Retina (tissue), 1 donor: ENCODE measurements at regions not wholly inside any gene's neighbourhood (a gene's known extent, or its start where the extent isn't known, plus 50 kb on each side); places are given as distances from the start of the nearest gene placed in this dataset.
A peak's percentile ranks its signal among the peaks of the same experiment; 100 is the strongest.

Source experiments
- DNase-seq: peaks from one replicate; pipeline ENCODE4 v3.0.0-alpha.2; 2016

DNA sequence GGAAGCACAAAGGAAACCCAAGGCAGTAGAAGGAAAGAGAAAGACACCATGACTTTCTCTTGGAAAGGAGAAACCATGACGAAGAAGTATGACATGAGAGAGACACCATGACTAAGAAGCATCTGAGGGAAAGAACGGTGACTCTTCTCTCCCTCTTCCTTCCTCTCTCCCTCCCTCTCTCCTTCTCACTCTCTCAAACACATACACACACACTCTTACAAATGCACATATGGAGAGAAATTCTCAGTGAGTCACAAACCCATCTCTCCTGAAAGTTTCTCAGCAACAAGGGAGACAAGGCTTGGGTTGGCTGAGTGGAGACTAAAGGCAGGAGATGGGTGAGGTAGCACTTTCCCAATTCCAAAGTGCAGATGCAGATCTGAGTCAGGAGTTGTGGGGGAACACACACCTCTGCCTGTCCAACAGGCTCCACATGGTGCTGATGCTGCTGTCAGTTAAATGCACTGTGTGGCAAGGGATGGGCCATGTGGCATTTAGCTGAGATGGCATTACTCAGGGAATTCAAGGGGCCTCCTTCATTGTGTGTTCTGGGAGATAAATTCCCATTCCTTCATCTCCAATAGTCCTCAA is 336.7 kb upstream of the C16orf82 start:
- no peak for DNase-seq

GRCh38 chr16:26731729-26732128 is 335.0 kb upstream of the C16orf82 start:
- no peak for DNase-seq

DNA sequence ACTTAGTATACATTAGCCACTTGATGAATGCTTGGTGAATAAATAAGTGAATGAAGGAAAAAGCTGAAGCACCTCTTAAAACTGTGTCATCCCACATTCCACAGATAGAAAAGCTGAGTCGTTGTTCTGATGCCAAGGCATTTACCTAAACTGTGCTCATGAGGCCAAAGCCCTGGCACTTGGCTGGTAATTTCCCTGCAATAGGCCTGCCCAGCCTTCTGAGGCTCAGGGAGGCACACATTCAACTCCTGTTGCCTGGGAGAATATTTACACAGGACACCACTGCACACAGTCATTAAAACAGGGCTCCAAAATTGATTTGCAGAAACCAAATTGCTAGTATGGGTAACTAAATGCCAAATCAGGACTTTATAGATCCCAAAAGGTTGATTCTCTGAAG is 333.0 kb upstream of the C16orf82 start:
- no peak for DNase-seq

DNA sequence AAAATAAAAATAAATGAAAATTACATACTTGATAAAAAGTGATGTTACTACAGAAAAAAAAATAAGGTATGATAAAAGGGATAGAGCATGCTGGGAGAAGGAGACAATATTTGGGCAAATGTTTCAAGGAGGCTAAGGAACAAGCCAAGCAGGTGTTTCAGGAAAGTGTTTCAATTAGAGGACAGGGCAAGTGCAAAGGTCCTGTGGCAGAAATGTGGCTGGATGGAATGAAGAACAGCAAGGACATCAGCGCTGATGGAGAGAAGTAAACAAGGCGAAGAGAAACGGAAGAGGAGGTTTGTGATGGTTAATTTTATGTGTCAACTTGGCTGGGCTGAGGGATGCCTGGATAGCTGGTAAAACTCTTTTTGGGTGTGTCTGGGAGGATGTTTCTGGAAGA is 331.2 kb upstream of the C16orf82 start:
- no peak for DNase-seq

DNA sequence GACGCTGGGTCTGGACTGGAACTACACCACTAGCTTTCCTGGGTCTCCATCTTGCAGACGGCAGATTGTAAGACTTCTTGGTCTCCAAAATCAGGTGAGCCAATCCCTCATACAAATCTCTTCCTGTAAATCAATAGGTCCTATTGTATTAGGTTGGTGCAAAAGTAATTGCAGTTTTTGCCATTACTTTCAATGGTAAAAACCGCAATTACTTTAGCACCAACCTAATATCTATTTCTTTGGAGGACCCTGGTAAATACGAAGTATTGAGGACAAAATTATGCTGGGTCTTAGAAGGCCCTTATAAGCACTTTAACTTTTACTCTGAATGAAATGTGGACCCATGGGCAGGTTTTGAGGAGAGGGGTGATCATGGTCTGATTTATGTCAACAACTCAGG is 330.6 kb upstream of the C16orf82 start:
- no peak for DNase-seq

DNA sequence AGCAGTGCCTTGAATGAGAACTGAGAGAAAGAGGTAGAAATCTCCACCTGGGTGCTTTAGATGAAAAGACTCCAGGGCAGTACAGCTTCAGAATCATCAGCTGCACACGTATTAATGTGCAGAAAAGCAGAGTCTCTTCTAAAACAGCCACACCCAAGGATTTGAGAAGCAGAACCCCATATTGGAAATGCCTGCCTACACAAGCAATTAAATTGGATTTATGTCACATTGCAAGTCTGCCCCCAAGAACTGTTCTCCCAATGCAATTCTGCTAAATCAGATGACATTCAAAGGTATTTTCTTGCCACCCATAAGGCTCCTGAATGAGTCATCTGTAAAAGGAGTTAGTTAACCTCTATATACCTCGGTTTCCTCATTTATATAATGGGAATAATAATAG is 326.0 kb upstream of the C16orf82 start:
- no peak for DNase-seq

- no peak for DNase-seq
These were observed 324.7 kb upstream of the C16orf82 start for GRCh38 chr16:26742040-26742439.

DNA sequence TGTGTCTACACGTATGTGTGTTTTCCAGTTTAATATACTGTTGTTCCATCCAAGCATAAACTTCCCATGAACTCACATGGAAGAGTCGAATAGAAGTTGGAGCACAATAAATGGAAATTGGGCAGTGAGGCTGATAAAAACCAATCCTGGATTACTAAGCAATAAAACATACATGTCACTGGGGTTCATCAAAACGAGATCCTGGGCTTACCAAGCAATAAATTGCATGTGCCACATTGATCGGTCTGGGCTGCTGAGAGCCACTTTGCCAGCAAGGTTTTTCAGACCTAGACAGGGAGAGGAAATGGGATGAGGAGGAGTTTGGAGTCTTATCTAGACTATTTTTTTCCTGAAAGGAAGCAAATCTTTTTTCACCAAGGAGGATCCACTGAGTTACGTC is 322.3 kb upstream of the C16orf82 start:
- no peak for DNase-seq

- DNase-seq = no peak
These were observed 319.0 kb upstream of the C16orf82 start for GRCh38 chr16:26747760-26748159.

- DNase-seq = no peak
These were observed 317.7 kb upstream of the C16orf82 start for GRCh38 chr16:26749072-26749471.

DNA sequence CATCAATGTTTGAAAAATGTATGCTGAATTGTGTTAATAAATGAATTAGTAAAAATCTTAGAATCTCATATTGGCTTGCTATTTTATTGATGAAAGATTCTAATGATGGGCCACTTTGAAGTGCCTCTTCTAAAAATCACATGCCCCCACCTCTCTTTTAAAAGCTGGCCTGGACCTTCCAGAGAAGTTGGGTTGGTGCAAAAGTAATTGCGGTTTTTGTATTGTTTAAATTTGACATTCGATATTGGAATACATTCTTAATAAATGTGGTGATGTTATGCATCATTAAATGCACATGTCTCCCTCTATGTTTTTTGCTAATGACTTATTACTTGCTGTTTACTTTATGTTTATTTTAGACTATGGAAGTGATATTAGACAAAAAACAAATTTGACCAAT is 314.6 kb upstream of the C16orf82 start:
- DNase-seq = no peak

GRCh38 chr16:26756633-26757032 is 310.1 kb upstream of the C16orf82 start:
- no peak for DNase-seq

DNA sequence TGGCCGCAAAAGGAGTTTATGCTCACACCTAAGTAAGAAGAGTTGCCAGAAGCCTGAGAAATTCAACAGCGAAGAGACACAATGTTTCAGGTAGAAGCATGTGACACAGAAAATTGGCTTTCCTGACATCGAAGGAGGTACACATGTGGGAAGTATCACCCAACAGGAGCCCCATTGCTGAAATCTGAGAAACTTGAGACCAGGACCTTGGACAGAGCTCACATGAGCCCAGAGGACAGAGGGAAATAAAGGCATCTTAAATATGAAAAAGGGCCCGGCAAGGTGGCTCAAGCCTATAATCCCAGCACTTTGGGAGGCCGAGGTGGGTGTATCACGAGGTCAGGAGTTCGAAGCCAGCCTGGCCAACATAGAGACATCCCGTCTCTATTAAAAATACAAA is 304.1 kb upstream of the C16orf82 start:
- DNase-seq = no peak

DNA sequence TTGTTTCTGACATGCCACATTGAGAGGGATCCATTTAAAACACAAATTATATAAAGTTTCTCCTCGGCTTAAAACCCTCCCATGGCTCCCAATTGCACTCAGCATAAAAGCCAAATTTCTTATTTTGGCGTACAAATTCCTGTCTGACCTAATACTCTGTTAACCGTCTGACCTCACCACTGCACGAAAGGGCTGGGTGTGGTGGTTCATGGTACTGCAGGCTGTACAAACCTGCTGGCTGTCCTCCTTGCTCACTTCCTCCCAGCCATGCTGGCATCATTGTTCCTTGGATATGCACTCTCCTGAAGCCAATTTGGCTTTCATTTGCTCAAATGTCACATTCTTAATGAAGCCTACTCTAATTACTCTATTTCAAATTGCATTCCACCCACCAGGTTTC is 301.6 kb upstream of the C16orf82 start:
- no peak for DNase-seq

DNA sequence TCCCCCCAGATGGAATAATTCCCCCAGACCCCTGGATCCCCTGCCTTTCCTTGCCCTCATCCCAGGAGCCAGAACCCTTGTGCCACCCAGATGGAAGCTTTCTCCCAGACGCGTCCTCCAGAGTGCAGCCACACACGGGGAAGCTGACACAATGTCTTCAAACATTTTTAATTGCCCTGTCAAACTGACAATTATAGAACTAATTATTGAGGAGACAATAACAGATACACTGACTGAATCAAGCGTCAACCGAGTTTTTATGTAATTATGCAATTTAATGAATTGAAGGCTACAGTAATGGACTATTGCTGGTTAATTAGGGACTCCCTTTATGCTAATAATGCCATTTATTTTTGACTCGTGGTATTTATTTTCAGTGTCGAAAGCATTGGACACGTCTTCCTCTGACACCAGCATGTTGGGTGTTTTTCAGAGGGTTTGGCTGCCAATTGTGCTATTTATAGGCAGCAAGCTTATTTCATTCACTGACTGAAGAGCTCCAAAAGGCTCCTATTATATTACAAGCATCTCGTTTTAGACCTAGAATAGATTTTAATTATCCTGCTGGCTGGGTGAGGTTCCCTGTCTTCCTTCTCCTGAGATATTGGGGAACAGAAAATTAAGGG is 298.2 kb upstream of the C16orf82 start:
- DNase-seq = peak; percentile 48

DNA sequence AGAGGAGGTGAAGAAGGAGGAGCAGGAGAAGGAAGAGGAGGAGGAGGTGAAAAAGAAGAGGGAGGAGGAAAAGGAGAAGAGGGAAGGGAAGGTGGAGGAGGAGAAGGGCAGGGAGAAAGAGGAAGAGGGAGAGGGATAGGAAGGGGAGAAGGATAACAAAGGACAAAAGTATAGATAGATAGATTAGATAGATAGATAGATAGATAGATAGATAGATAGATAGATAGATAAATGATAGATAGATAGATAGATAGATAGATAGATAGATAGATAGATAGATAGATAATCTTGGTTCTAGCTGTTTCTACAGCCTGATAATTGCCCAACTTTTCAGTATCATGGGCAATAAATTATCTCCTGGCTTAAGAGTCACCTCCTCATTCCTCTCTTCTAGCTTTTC is 296.2 kb upstream of the C16orf82 start:
- DNase-seq = no peak

- no peak for DNase-seq
These were observed 294.2 kb upstream of the C16orf82 start for GRCh38 chr16:26772503-26772902.

GRCh38 chr16:26777821-26778220 is 288.9 kb upstream of the C16orf82 start:
- no peak for DNase-seq

DNA sequence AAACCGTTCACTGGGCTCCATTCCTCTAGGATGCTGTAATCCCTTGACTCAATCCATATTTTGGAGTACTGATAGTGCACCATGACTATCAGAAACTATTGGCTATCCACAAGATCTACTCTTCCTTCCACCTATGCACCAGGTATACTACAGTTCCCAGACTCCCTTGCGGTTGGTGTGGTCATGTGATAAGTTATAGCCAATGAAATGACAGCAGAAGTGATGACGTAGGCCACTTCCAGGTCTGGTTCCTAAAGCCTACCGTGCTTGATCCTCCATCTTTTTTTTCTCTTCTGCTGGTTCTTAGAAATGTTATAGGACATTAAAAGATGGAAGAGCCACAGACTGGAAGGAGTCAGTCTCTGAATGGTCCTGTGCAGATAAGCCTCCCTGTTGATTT is 278.8 kb upstream of the C16orf82 start:
- no peak for DNase-seq

DNA sequence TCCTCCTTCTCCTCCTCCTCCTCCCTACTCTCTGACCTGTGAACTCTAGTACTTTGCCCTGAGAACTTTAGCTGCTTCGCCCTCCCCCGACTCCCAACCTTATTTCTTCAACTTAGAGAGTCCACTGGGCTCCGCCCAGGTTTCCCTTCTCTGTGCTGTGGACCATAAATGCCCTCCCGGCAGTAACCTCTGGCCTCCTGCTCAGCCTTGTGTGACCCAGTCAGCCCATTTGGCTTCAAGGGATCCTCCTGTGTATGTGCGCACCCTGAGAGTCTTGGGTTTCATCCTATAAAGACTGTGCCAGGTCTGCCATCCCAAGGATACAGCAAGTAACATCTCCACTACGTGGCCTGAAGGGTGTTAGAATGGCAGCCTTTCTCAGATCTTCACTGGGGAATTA is 275.6 kb upstream of the C16orf82 start:
- DNase-seq = no peak

DNA sequence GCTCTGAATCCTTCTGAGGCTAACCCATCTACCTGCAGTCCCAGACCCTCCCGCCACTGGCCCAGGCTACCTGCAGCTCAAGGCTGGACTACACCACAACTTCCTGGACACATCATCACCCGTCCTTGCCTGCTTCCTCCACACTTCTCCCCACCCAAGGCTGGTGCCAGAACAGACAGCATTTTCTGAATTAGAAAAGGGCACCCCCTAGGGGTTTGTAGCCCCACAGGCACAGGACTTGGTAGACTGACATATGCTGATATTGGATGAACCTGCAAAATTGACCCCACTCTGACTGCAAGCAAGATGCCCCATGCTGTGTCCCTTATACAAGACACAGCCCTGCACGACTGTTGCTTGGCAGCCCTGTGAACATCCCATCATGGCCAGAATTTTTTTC is 271.5 kb upstream of the C16orf82 start:
- DNase-seq = peak; percentile 25

- DNase-seq = no peak
These were observed 265.1 kb upstream of the C16orf82 start for GRCh38 chr16:26801628-26802027.

GRCh38 chr16:26802440-26802839 is 264.3 kb upstream of the C16orf82 start:
- no peak for DNase-seq

DNA sequence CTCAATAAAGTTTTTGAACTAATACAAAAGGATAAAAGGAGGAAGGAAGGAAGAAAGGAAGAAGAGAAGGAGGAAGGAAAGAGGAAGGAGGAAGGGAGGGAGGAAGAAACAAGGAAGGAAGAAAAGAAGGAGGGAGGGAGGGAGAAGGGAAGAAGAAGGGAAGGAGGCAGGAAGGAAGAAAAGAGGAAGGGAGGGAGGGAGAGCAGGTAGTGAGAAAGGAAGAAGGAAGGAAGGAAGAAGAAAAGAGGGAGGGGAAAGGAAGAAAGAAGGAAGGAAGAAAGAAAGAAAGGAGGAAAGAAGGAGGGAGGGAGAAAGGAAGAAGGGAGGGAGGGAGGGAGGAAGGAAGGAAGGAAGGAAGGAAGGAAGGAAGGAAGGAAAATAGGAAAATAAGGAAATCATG is 263.8 kb upstream of the C16orf82 start:
- no peak for DNase-seq

DNA sequence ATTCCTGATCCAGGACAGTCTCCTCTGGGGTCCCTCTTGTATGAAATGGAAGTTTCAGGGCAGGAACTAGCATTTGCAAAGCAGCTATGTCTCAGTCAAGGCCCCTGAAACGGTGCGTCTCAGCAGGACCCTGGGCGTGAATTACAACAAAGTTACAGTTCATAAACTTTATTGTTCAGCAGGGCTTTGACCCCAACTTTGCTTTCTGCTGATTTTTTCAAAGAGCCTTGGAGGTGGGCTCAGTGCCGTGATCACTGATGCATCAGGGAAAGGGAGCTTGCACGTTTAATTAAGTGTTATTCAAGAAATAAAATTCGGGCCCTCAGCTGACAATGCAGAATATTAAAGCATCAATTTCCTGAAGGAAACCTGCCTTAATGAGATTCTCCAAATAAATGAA is 260.1 kb upstream of the C16orf82 start:
- DNase-seq = no peak
